IPS-18a (cell line): ENCODE measurements at regions not wholly inside any gene's neighbourhood (a gene's known extent, or its start where the extent isn't known, plus 50 kb on each side); places are given as distances from the start of the nearest gene placed in this dataset.

Source experiments
- H3K27ac ChIP-seq: one replicate; pipeline ENCODE4 v1.5.1; 2013; ENCODE audit warnings: low read length
- H3K27me3 ChIP-seq: one replicate; pipeline ENCODE4 v1.6.1; 2013; ENCODE audit warnings: mild to moderate bottlenecking, low read length; ENCODE audit not compliant: control insufficient read depth, insufficient read depth
- H3K36me3 ChIP-seq: one replicate; pipeline ENCODE4 v1.6.1; 2013; ENCODE audit warnings: low read depth, low read length; ENCODE audit not compliant: control insufficient read depth
- H3K4me1 ChIP-seq: one replicate; pipeline ENCODE4 v1.6.1; 2013; ENCODE audit warnings: low read depth, low read length; ENCODE audit not compliant: control insufficient read depth
- H3K4me3 ChIP-seq: one replicate; pipeline ENCODE4 v1.5.1; 2013; ENCODE audit warnings: low read length
- H3K9ac ChIP-seq: one replicate; pipeline ENCODE4 v1.6.1; 2013; ENCODE audit warnings: mild to moderate bottlenecking, low read length, moderate library complexity
- H3K9me3 ChIP-seq: one replicate; pipeline ENCODE4 v1.6.1; 2013; ENCODE audit warnings: low read depth, low read length; ENCODE audit not compliant: control insufficient read depth

DNA sequence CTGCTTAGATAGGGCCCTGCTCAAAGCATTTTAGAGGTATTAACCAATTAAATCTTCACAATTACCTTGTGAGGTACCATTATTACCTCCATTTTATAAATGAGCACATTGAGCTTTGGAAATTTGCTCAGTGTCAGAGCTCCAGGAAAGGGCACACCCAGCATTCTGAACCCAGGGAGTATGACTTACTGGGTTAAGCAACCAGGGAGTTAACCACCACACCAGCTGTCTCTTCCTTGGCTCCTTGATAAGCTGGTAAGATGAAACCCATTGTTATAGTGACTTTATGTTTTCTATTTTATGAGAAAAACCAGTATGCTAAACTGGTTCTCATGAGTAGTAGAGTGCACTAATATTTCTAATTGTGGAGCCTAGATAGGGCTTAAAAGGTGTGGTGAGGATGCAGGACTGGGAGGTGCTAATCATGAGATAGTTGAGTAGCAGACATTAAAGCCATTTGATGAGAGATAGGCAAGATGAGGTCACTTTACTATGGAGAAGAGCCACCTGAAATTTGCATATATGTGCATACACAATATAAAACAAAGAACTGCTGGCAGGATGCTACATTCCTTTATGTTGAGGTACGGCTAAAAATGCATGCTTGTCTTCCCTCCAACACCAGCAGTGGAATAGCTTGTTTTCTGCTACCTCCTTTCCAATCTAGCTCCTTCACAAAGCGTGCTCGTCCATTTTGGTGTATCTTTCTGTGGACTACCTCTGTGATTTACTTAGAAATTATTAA lies 556.1 kb downstream of the SPRY1 start:
- H3K36me3 ChIP-seq = no peaks in the 10 kb centered on the region
- H3K27ac ChIP-seq = peak overlapping the region; percentile 63
- H3K9ac ChIP-seq = no peak overlapping the region
- H3K4me1 ChIP-seq = peaks cover 11% of the 10 kb centered on the region
- H3K27me3 ChIP-seq = no peaks in the 10 kb centered on the region
- H3K4me3 ChIP-seq = peak overlapping the region; percentile 28
- no peaks in the 10 kb centered on the region for H3K9me3 ChIP-seq

DNA sequence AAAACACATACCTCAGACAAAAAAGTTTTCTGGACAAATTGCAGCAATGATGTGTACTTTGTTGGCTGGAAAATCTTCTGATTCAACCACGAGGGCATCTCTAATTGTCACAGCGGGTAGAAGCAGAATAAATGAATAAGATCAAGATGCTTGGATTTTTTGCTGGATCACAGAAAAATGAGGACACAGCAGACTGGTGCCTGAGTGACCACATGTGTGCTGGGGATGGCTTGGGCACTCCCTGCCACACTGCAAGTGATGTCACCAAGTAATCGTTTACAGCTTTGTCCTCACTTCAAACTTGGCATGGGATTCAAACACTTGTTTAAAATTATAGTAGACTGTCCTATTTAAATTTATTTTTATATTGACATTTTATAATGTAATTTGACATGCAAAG lies 557.0 kb downstream of the SPRY1 start:
- Histone ChIP-seq H3K36me3 (no peaks in the 10 kb centered on the region), H3K4me1 (peaks cover 11% of the 10 kb centered on the region), H3K9ac (peak overlapping the region; percentile 17), H3K27ac (peak overlapping the region; percentile 63), H3K9me3 (no peaks in the 10 kb centered on the region), H3K27me3 (no peaks in the 10 kb centered on the region), H3K4me3 (no peak overlapping the region)

DNA sequence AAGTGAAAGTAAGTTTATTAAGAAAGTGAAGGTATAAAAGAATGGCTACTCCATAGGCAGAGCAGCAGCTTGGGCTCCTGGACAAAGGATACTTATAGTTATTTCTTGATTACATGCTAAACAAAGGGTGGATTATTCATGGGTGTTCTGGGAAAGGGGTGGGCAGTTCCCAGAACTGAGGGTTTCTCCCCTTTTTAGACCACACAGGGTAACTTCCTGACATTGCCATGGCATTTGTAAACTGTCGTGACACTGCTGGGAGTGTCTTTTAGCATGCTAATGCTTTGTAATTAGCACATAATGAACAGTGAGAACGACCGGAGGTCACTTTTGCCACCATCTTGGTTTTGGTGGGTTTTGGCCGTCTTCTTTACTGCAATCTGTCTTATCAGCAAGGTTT lies 557.6 kb downstream of the SPRY1 start:
- H3K4me1 ChIP-seq = peaks cover 11% of the 10 kb centered on the region
- H3K36me3 ChIP-seq = no peaks in the 10 kb centered on the region
- H3K27ac ChIP-seq = no peak overlapping the region
- no peak overlapping the region for H3K9ac ChIP-seq
- no peaks in the 10 kb centered on the region for H3K9me3 ChIP-seq
- no peaks in the 10 kb centered on the region for H3K27me3 ChIP-seq
- no peak overlapping the region for H3K4me3 ChIP-seq

DNA sequence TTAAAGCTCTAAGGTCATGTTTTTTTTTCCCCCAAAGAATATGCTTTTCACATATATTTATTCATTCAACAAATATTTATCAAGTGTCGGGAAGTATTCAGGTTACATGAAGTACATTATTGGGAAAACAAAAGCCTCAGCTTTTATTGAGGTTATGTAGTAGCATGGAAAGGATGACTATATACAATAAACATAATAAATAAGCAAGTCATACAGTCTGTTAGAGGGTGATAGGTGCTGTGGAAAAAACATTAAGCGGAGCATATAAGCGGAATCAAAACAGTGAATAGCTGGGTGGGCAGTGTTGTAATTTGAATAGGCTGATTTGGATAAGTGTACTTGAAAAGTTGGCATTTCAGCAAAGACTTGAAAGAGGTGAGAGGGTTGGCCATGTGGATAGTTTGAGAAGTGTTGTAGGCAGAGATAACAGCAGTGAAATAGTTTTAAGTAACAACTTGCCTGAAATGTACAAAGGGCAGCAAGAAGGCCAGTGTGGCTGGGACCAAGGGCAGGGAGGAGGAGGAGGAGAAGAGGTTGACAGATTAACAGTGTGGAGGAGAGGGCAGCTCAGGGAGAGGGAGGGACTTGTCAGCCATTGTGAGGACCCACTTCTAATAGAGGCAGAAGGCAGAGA lies 558.7 kb downstream of the SPRY1 start:
- no peaks in the 10 kb centered on the region for H3K9me3 ChIP-seq
- H3K27me3 ChIP-seq = no peaks in the 10 kb centered on the region
- no peak overlapping the region for H3K27ac ChIP-seq
- H3K9ac ChIP-seq = no peak overlapping the region
- no peak overlapping the region for H3K4me3 ChIP-seq
- H3K4me1 ChIP-seq = peaks cover 11% of the 10 kb centered on the region
- H3K36me3 ChIP-seq = no peaks in the 10 kb centered on the region

DNA sequence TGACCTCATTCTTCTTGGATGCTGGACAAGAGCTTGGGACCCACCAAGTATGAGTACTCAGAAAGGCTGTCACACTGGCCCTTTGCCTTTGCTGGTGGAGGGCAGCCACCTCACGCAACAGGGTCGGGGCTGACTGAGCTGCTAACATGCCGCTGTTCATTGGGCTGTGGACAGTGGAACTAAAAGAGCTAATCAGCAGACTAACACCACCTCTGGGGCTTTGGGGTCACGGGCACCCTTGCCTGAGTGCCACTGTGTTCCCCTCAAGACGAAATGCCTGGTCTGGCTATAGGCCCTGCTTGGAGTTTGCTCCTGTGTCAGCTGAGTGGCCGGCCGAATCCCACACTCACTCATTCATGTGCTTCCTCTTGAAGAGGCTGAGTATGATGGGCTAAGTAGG lies 559.6 kb downstream of the SPRY1 start:
- H3K36me3 ChIP-seq = no peaks in the 10 kb centered on the region
- H3K4me1 ChIP-seq = peaks cover 11% of the 10 kb centered on the region
- no peak overlapping the region for H3K9ac ChIP-seq
- no peaks in the 10 kb centered on the region for H3K27me3 ChIP-seq
- H3K27ac ChIP-seq = no peak overlapping the region
- no peaks in the 10 kb centered on the region for H3K9me3 ChIP-seq
- H3K4me3 ChIP-seq = no peak overlapping the region

DNA sequence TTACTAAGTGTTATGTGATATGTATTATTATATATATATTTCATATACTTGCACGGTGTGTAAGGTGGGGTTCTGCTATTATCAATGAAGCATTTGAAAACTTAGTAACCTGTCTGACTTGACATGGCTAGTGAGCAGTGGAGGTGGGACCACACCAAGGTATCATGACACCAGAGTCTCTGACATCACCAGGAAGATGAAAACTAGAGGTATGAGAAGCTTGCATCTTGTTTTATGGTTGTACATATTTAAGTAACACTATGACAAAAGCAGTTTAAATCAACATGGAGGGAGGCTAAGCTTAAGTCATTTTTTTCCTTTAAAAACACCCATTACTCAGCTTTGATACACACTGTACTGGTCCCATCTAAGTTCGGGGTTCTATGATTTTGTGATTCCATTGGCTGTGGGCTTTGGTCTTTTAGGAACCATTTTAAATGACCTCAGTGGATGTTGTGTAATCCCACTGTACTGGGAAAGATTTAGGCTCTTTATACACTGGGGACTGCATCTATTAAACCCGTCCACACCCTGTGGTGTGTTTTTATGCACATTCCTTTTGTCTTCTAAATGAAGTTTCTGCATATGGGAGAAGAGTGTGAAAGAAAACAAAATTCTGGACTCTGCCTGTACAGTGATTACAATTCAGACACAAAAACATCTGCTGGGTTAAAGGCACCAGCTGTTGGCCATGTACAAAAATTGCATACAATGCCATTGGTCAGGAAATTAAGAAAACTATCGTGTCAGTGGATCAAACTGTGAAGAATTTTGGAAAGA lies 570.6 kb downstream of the SPRY1 start:
- H3K9me3 ChIP-seq = peaks cover 4% of the 10 kb centered on the region
- H3K4me3 ChIP-seq = no peak overlapping the region
- H3K9ac ChIP-seq = no peak overlapping the region
- H3K36me3 ChIP-seq = no peaks in the 10 kb centered on the region
- H3K27me3 ChIP-seq = no peaks in the 10 kb centered on the region
- H3K27ac ChIP-seq = no peak overlapping the region
- peaks cover 7% of the 10 kb centered on the region for H3K4me1 ChIP-seq

DNA sequence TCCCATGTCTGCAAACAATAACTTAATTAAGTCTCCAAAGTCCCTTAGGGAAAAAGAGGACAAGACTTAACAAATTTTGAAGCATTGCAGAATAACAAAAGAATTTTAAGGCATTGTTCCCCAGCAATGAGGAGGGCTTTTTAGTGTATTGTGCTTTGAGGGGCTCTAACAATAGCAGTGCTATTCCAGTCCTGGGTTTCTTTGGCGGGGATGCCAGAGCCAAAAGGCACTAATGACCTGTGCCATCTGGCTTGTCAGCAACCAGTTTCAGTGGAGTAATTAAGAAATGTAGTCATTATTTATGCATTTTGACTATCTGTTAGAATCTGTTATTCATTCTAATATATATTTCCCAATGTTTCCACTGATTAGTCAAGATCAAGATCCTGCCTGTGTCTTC lies 575.4 kb downstream of the SPRY1 start:
- Histone ChIP-seq H3K9ac (no peak overlapping the region), H3K36me3 (peaks cover 2% of the 10 kb centered on the region), H3K4me3 (no peak overlapping the region), H3K9me3 (peaks cover 12% of the 10 kb centered on the region), H3K27me3 (no peaks in the 10 kb centered on the region), H3K27ac (no peak overlapping the region), H3K4me1 (peaks cover 27% of the 10 kb centered on the region)

DNA sequence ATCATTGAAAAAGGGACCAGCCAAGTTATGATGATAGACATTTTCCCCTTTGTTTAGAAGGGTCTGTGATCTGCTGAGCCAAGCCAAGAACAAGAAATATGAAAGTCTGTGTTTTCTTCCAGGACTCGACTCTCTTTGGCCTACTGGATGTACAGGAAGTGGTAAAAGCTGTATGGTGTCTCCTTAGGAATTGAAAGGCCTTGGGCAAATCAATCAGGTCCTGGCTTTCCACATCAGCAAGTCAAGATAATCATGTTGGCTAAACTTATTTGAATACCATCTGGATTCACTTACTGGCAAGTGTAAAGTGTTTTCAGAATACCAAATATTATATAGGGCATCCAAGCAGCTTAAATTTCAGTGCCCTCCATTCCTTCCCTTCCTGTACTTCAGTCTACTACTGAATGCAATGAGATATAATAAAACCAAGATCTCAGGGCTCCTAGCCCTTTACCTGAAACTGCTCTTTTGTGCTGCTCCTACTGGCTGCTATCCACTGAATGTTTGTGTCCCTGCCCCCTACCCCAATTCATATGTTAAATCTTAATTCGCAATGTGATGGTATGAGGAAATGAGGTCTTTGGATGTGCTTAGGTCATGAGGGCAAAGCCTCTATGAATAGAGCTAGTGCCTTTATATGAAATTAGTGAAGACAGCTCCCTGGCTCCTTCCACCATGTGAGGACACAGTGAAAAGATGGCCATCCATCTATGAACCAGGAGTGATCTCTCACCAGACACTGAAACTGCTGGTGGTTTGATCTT lies 578.0 kb downstream of the SPRY1 start:
- H3K27ac ChIP-seq = no peak overlapping the region
- H3K9me3 ChIP-seq = peaks cover 22% of the 10 kb centered on the region
- peaks cover 2% of the 10 kb centered on the region for H3K36me3 ChIP-seq
- no peaks in the 10 kb centered on the region for H3K27me3 ChIP-seq
- H3K4me3 ChIP-seq = peak overlapping the region; percentile 21
- H3K4me1 ChIP-seq = peaks cover 36% of the 10 kb centered on the region
- no peak overlapping the region for H3K9ac ChIP-seq

DNA sequence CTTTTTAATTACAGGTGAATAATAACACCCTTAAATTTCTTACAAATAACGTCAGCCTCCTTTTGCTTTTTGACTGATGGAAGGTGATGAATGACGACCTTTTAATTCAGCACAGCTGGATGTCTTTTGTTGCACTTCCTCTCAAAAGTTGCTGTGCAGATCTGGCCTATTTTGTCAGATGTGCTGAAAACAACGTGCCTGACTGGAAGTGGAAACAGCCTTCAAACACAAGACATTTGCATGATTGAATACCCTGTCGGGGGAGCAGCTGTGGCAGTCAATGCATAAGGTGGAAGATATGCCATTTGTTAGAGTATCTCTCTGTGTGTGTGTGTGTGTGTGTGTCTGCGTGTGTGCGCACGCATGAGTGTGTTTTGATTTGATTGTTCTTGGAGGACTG lies 579.7 kb downstream of the SPRY1 start:
- H3K36me3 ChIP-seq = peaks cover 2% of the 10 kb centered on the region
- H3K4me1 ChIP-seq = peaks cover 36% of the 10 kb centered on the region
- H3K27me3 ChIP-seq = no peaks in the 10 kb centered on the region
- H3K9me3 ChIP-seq = peaks cover 27% of the 10 kb centered on the region
- no peak overlapping the region for H3K4me3 ChIP-seq
- H3K27ac ChIP-seq = peak overlapping the region; percentile 61
- H3K9ac ChIP-seq = peak overlapping the region; percentile 9

DNA sequence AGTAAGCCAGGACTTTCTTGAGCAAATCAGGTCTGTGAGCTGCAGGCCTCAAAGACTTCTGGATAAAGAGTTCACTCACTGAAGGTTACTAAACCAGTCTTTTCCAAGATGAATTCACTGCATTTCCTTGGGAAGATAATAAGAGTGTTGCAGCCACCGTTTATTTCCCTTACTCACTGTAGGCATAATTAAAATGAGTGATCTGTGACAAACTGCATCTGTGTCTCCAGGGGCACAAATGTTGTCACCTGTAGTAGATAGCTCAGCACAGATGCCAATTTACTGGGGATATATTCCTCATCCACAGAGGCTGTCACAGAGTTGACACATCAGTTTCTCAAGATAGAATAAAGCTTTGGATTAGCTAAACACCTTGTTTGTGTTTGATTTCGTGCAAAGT lies 580.2 kb downstream of the SPRY1 start:
- no peak overlapping the region for H3K4me3 ChIP-seq
- H3K27ac ChIP-seq = peak overlapping the region; percentile 61
- peaks cover 26% of the 10 kb centered on the region for H3K9me3 ChIP-seq

DNA sequence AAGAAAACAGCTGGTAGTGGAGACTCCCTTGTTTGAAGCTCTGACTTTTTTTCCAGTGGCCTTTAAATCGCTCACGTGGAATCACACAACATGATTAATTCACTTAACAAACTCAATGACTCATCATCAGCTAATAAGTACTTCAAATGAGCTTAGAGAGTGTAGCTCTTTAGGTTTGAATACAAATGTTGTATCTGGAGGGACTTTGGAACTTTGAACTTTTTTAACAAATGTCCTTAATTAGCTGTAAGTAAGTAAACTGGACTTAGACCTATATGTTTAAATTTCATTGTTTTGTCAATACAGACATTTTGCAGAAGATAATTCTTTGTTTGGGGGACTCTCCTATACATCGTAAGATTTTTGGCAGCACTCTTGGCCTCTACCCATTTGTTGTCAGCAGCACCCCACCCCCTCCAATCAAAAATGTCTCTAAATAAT lies 581.1 kb downstream of the SPRY1 start:
- no peaks in the 10 kb centered on the region for H3K27me3 ChIP-seq
- no peak overlapping the region for H3K9ac ChIP-seq
- H3K9me3 ChIP-seq = peaks cover 23% of the 10 kb centered on the region
- H3K4me1 ChIP-seq = peaks cover 36% of the 10 kb centered on the region
- H3K4me3 ChIP-seq = no peak overlapping the region
- peaks cover 2% of the 10 kb centered on the region for H3K36me3 ChIP-seq
- no peak overlapping the region for H3K27ac ChIP-seq

More for the DNA sequence above, 580.2 kb downstream of the SPRY1 start:
- peaks cover 36% of the 10 kb centered on the region for H3K4me1 ChIP-seq
- peak overlapping the region; percentile 9 for H3K9ac ChIP-seq
- peaks cover 2% of the 10 kb centered on the region for H3K36me3 ChIP-seq
- no peaks in the 10 kb centered on the region for H3K27me3 ChIP-seq
